ENCODE measurements at regions not wholly inside any gene's neighbourhood (a gene's known extent, or its start where the extent isn't known, plus 50 kb on each side); places are given as distances from the start of the nearest gene placed in this dataset.

DNA sequence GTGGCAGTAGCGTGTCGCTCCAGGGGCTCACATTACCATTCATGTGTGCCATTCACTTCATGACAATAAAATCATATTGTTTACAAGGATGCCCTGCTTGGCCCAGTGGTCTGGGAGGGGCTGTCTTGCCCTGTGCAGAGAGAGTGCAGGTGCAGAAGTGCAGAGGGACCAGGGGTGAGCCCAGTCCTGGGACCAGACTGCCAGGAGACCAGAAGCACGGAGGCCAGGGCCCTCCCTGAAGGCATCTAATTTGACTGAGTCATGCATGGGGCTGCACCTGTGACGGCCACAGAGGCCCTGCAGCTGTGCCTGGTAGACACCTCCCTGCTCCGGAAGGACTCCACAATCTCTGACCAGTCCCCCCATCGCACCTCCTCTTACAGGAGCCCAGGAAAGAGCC, 164.4 kb upstream of the FOXD4L5 start:
- TF ChIP-seq EZH2phosphoT487 (IDR thresholded peaks at IDR 0.05; ENCODE audit: borderline replicate concordance) (no peak), CTCF (conservative IDR thresholded peaks at IDR 0.05; ENCODE audit: low read length) (no peak)
